ENCODE measurements at regions not wholly inside any gene's neighbourhood (a gene's known extent, or its start where the extent isn't known, plus 50 kb on each side); places are given as distances from the start of the nearest gene placed in this dataset.

- DNase-seq = no peak
These were observed 666.6 kb upstream of the ARGLU1 start for GRCh38 chr13:107234319-107235073.

- DNase-seq = no peak
These were observed 665.6 kb upstream of the ARGLU1 start for GRCh38 chr13:107233541-107233940.

GRCh38 chr13:107231944-107232343, 664.0 kb upstream of the ARGLU1 start:
- no peak for DNase-seq

GRCh38 chr13:107223867-107224266, 655.9 kb upstream of the ARGLU1 start:
- DNase-seq = no peak

- no peak for DNase-seq
These were observed 654.7 kb upstream of the ARGLU1 start for GRCh38 chr13:107222597-107222996.

- DNase-seq = no peak
These were observed 652.3 kb upstream of the ARGLU1 start for GRCh38 chr13:107220245-107220644.

- no peak for DNase-seq
These were observed 649.3 kb upstream of the ARGLU1 start for GRCh38 chr13:107217251-107217650.

- DNase-seq = no peak
These were observed 648.3 kb upstream of the ARGLU1 start for GRCh38 chr13:107216046-107216755.

GRCh38 chr13:107211073-107211472, 643.1 kb upstream of the ARGLU1 start:
- DNase-seq = peak in 2 of 5 experiments; percentile 21 to 45

GRCh38 chr13:107210723-107211030, 642.7 kb upstream of the ARGLU1 start:
- no peak for DNase-seq

GRCh38 chr13:107209824-107210722, 642.1 kb upstream of the ARGLU1 start:
- DNase-seq = no peak

GRCh38 chr13:107208889-107209288, 641.0 kb upstream of the ARGLU1 start:
- no peak for DNase-seq

- peak in 4 of 5 experiments; percentile 10 to 47 (median 36) for DNase-seq
These were observed 637.6 kb upstream of the ARGLU1 start for GRCh38 chr13:107205318-107206104.

GRCh38 chr13:107203146-107203847, 635.4 kb upstream of the ARGLU1 start:
- no peak for DNase-seq

- no peak for DNase-seq
These were observed 634.6 kb upstream of the ARGLU1 start for GRCh38 chr13:107202371-107203023.

- no peak for DNase-seq
These were observed 632.6 kb upstream of the ARGLU1 start for GRCh38 chr13:107200491-107200890.

- DNase-seq = no peak
These were observed 624.4 kb upstream of the ARGLU1 start for GRCh38 chr13:107192289-107192688.

- no peak for DNase-seq
These were observed 622.1 kb upstream of the ARGLU1 start for GRCh38 chr13:107190065-107190464.

GRCh38 chr13:107185889-107186288, 618.0 kb upstream of the ARGLU1 start:
- DNase-seq = no peak

GRCh38 chr13:107170270-107170931, 602.5 kb upstream of the ARGLU1 start:
- no peak for DNase-seq

GRCh38 chr13:107157271-107157670, 589.3 kb upstream of the ARGLU1 start:
- no peak for DNase-seq
